ENCODE measurements at regions not wholly inside any gene's neighbourhood (a gene's known extent, or its start where the extent isn't known, plus 50 kb on each side); places are given as distances from the start of the nearest gene placed in this dataset.
"Not testable (repeated sequence)": the region's sequence is repeated elsewhere in the genome, so short reads cannot be mapped to it uniquely, and the experiment has no call there.

DNA sequence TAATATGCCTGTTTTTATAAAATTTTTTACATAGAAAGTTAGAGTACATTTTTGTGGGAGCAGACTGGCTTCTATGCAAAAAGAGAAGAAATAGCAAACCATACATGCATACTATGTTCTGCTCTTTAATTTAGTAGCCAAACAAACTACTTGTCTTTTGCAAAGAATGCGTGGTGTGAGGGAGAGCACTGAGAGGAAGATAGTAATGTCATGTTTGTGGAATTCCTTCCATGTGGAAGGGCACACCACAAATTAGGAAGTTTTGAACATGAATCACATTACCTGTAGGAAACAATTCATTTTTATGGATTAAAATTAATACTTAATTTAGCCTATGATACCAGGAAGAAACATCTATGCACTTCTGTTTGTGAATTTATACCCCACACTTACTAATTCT, 1529.1 kb upstream of the ADGRL3 start:
- 69 to 88% (median 74%) methylated on average over 1 of the region's 1 CpG for WGBS, 3 donors
- FAIRE-seq (no peak), DNase-seq (no peak)
- Histone ChIP-seq H3K27me3 (ENCODE audit: control insufficient read depth in 3 of 3, insufficient read depth in 3 of 3, low read length in 3 of 3) (no peaks in the 10 kb centered on the region), H3K4me1 (ENCODE audit: control insufficient read depth in 3 of 3, insufficient read depth in 2 of 3, low read depth in 1 of 3, low read length in 2 of 3) (no peaks in the 10 kb centered on the region), H3K9me3 (ENCODE audit: control insufficient read depth in 2 of 2, insufficient read depth in 1 of 2, low read depth in 1 of 2, low read length in 1 of 2) (no peaks in the 10 kb centered on the region), H3K4me3 (ENCODE audit: low read depth in 1 of 3, low read length in 3 of 3) (no peak overlapping the region), H3K36me3 (ENCODE audit: control insufficient read depth in 3 of 3, insufficient read depth in 2 of 3, low read depth in 1 of 3, low read length in 3 of 3) (no peaks in the 10 kb centered on the region), H3K27ac (ENCODE audit: low read depth in 1 of 3, low read length in 2 of 3) (no peak overlapping the region)

DNA sequence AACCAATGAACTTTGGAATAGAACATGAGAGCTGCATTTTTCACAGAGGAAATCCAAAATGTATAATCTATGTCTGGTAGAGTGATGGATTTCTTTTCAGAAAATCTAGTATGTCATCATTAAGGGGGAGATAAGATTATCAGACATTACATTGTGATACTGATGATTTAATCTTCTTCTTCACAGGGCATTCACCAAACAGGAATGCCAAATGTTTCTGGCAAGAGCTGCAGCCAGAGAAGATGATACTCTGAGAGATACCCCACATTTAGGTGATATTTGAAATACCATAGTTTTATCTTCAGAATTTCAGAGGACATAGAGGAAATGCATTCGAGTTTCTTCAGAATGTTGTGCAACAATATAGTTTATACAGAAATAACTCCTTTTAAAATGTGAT, 1523.7 kb upstream of the ADGRL3 start:
- Histone ChIP-seq H3K36me3 (ENCODE audit: control insufficient read depth in 3 of 3, insufficient read depth in 2 of 3, low read depth in 1 of 3, low read length in 3 of 3) (no peaks in the 10 kb centered on the region), H3K27me3 (ENCODE audit: control insufficient read depth in 3 of 3, insufficient read depth in 3 of 3, low read length in 3 of 3) (no peaks in the 10 kb centered on the region), H3K4me1 (ENCODE audit: control insufficient read depth in 3 of 3, insufficient read depth in 2 of 3, low read depth in 1 of 3, low read length in 2 of 3) (no peaks in the 10 kb centered on the region), H3K27ac (ENCODE audit: low read depth in 1 of 3, low read length in 2 of 3) (no peak overlapping the region), H3K9me3 (ENCODE audit: control insufficient read depth in 2 of 2, insufficient read depth in 1 of 2, low read depth in 1 of 2, low read length in 1 of 2) (no peaks in the 10 kb centered on the region), H3K4me3 (ENCODE audit: low read depth in 1 of 3, low read length in 3 of 3) (no peak overlapping the region)
- DNase-seq (no peak), FAIRE-seq (no peak)
- 54 to 68% (median 55%) methylated on average over 1 of the region's 1 CpG for WGBS, 3 donors

- not testable (repeated sequence) for H3K9me3 ChIP-seq (ENCODE audit: control insufficient read depth in 2 of 2, insufficient read depth in 1 of 2, low read depth in 1 of 2, low read length in 1 of 2); DNase-seq; H3K27me3 ChIP-seq (ENCODE audit: control insufficient read depth in 3 of 3, insufficient read depth in 3 of 3, low read length in 3 of 3); H3K36me3 ChIP-seq (ENCODE audit: control insufficient read depth in 3 of 3, insufficient read depth in 2 of 3, low read depth in 1 of 3, low read length in 3 of 3); H3K4me1 ChIP-seq (ENCODE audit: control insufficient read depth in 3 of 3, insufficient read depth in 2 of 3, low read depth in 1 of 3, low read length in 2 of 3); H3K27ac ChIP-seq (ENCODE audit: low read depth in 1 of 3, low read length in 2 of 3); H3K4me3 ChIP-seq (ENCODE audit: low read depth in 1 of 3, low read length in 3 of 3); FAIRE-seq
- 60 to 77% (median 60%) methylated on average over 2 of the region's 2 CpGs for WGBS, 3 donors
Observed at GRCh38 chr4:59676992-59677391, 1523.1 kb upstream of the ADGRL3 start.

DNA sequence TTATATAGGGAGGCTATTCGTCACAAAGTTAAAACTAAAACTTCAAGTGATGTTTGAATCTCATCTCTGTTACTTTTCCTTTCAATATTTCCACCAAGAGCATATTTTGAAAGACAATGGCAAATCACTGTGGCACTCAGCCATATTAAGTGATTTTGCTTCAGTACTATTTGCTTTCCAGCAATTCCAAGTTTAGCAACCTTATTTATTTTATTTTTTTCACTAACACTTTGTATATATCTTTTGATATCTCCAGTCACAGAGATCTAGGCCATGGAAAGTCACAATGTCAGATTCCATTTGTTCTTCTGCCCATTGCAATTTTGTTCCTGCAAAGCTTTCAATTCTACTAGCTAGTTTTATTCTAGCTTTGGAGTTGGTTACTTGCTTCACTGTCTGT, 1514.5 kb upstream of the ADGRL3 start:
- Histone ChIP-seq H3K27me3 (ENCODE audit: control insufficient read depth in 3 of 3, insufficient read depth in 3 of 3, low read length in 3 of 3) (no peaks in the 10 kb centered on the region), H3K27ac (ENCODE audit: low read depth in 1 of 3, low read length in 2 of 3) (no peak overlapping the region), H3K4me3 (ENCODE audit: low read depth in 1 of 3, low read length in 3 of 3) (no peak overlapping the region), H3K4me1 (ENCODE audit: control insufficient read depth in 3 of 3, insufficient read depth in 2 of 3, low read depth in 1 of 3, low read length in 2 of 3) (no peaks in the 10 kb centered on the region), H3K9me3 (ENCODE audit: control insufficient read depth in 2 of 2, insufficient read depth in 1 of 2, low read depth in 1 of 2, low read length in 1 of 2) (no peaks in the 10 kb centered on the region), H3K36me3 (ENCODE audit: control insufficient read depth in 3 of 3, insufficient read depth in 2 of 3, low read depth in 1 of 3, low read length in 3 of 3) (no peaks in the 10 kb centered on the region)
- FAIRE-seq (no peak), DNase-seq (no peak)
- WGBS, 3 donors, result 81 to 91% (median 90%) methylated on average over 1 of the region's 1 CpG

GRCh38 chr4:59689149-59689548, 1511.0 kb upstream of the ADGRL3 start:
- no peak for FAIRE-seq
- Histone ChIP-seq H3K27me3 (ENCODE audit: control insufficient read depth in 3 of 3, insufficient read depth in 3 of 3, low read length in 3 of 3) (no peaks in the 10 kb centered on the region), H3K9me3 (ENCODE audit: control insufficient read depth in 2 of 2, insufficient read depth in 1 of 2, low read depth in 1 of 2, low read length in 1 of 2) (no peaks in the 10 kb centered on the region), H3K36me3 (ENCODE audit: control insufficient read depth in 3 of 3, insufficient read depth in 2 of 3, low read depth in 1 of 3, low read length in 3 of 3) (no peaks in the 10 kb centered on the region), H3K27ac (ENCODE audit: low read depth in 1 of 3, low read length in 2 of 3) (no peak overlapping the region), H3K4me3 (ENCODE audit: low read depth in 1 of 3, low read length in 3 of 3) (no peak overlapping the region), H3K4me1 (ENCODE audit: control insufficient read depth in 3 of 3, insufficient read depth in 2 of 3, low read depth in 1 of 3, low read length in 2 of 3) (no peaks in the 10 kb centered on the region)
- WGBS, 3 donors, result 79 to 86% (median 85%) methylated on average over 6 of the region's 6 CpGs
- DNase-seq, result no peak

DNA sequence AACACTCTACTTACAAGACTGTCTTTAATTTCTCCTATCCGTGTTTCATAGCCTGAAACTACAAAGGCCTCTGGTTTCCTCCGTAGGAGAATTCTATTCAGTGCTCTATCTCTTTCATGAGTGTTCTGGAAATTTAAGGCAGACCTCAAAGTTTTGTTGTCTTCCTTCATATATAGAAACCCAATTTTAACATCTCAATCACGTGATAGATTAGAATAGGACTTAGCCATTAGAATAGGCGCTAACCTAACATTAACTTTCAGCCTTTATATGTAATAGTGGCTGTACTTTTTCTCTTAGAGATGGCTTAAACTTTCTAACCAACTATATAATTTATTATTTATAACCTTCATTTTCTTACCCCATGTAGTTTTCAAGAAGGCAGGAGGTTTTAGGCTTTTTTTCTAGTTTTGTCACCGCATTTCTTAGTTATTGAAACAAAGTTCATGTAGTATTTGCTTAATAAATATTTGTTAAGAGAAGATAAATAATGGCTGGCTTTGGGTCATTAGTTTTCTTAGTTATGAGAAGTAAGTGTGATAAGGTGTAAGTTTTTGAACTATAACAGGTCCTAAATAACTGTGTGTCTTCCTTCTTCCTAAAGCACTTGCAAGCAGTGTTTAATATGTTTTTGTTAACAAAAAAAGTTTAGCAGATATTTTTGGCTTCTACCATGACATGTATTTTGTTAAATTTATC, 1504.6 kb upstream of the ADGRL3 start:
- WGBS, 3 donors, result 65 to 81% (median 66%) methylated on average over 5 of the region's 5 CpGs
- Histone ChIP-seq H3K4me1 (ENCODE audit: control insufficient read depth in 3 of 3, insufficient read depth in 2 of 3, low read depth in 1 of 3, low read length in 2 of 3) (no peaks in the 10 kb centered on the region), H3K4me3 (ENCODE audit: low read depth in 1 of 3, low read length in 3 of 3) (no peak overlapping the region), H3K36me3 (ENCODE audit: control insufficient read depth in 3 of 3, insufficient read depth in 2 of 3, low read depth in 1 of 3, low read length in 3 of 3) (no peaks in the 10 kb centered on the region), H3K27ac (ENCODE audit: low read depth in 1 of 3, low read length in 2 of 3) (no peak overlapping the region), H3K27me3 (ENCODE audit: control insufficient read depth in 3 of 3, insufficient read depth in 3 of 3, low read length in 3 of 3) (no peaks in the 10 kb centered on the region), H3K9me3 (ENCODE audit: control insufficient read depth in 2 of 2, insufficient read depth in 1 of 2, low read depth in 1 of 2, low read length in 1 of 2) (no peaks in the 10 kb centered on the region)
- no peak for FAIRE-seq
- DNase-seq, result no peak

- 90 to 91% (median 91%) methylated on average over 2 of the region's 2 CpGs for WGBS, 3 donors
- no peak overlapping the region for H3K27ac ChIP-seq (ENCODE audit: low read depth in 1 of 3, low read length in 2 of 3)
- FAIRE-seq (no peak), DNase-seq (no peak)
- H3K4me3 ChIP-seq (ENCODE audit: low read depth in 1 of 3, low read length in 3 of 3), result no peak overlapping the region
- no peaks in the 10 kb centered on the region for H3K4me1 ChIP-seq (ENCODE audit: control insufficient read depth in 3 of 3, insufficient read depth in 2 of 3, low read depth in 1 of 3, low read length in 2 of 3)
- no peaks in the 10 kb centered on the region for H3K27me3 ChIP-seq (ENCODE audit: control insufficient read depth in 3 of 3, insufficient read depth in 3 of 3, low read length in 3 of 3)
- no peaks in the 10 kb centered on the region for H3K36me3 ChIP-seq (ENCODE audit: control insufficient read depth in 3 of 3, insufficient read depth in 2 of 3, low read depth in 1 of 3, low read length in 3 of 3)
- no peaks in the 10 kb centered on the region for H3K9me3 ChIP-seq (ENCODE audit: control insufficient read depth in 2 of 2, insufficient read depth in 1 of 2, low read depth in 1 of 2, low read length in 1 of 2)
Observed at GRCh38 chr4:59698041-59698440, 1502.1 kb upstream of the ADGRL3 start.

DNA sequence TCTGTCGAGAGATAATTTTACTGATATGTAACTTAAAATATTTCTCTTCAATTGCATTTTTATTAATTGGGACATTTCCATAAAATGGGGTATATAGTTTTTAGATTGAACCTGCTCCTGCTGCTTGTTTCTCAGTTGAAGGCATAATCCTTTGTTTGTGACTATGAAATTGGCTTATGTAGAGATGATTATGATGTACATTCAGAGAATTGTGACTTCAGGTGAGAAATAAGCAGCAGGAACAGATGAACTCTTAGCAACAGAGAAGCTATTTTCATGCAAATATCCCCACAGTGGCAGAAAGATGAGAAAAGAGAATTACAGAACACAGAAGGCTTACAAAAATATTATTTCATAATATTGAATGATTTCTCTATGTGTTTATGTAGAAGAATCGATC, 1499.5 kb upstream of the ADGRL3 start:
- Histone ChIP-seq H3K27me3 (ENCODE audit: control insufficient read depth in 3 of 3, insufficient read depth in 3 of 3, low read length in 3 of 3) (no peaks in the 10 kb centered on the region), H3K9me3 (ENCODE audit: control insufficient read depth in 2 of 2, insufficient read depth in 1 of 2, low read depth in 1 of 2, low read length in 1 of 2) (no peaks in the 10 kb centered on the region), H3K4me3 (ENCODE audit: low read depth in 1 of 3, low read length in 3 of 3) (no peak overlapping the region), H3K4me1 (ENCODE audit: control insufficient read depth in 3 of 3, insufficient read depth in 2 of 3, low read depth in 1 of 3, low read length in 2 of 3) (no peaks in the 10 kb centered on the region), H3K36me3 (ENCODE audit: control insufficient read depth in 3 of 3, insufficient read depth in 2 of 3, low read depth in 1 of 3, low read length in 3 of 3) (no peaks in the 10 kb centered on the region), H3K27ac (ENCODE audit: low read depth in 1 of 3, low read length in 2 of 3) (no peak overlapping the region)
- WGBS, 3 donors, result 66 to 84% (median 74%) methylated on average over 2 of the region's 2 CpGs
- DNase-seq (no peak), FAIRE-seq (no peak)

GRCh38 chr4:59704616-59705015, 1495.5 kb upstream of the ADGRL3 start:
- Histone ChIP-seq H3K27ac (ENCODE audit: low read depth in 1 of 3, low read length in 2 of 3) (no peak overlapping the region), H3K27me3 (ENCODE audit: control insufficient read depth in 3 of 3, insufficient read depth in 3 of 3, low read length in 3 of 3) (no peaks in the 10 kb centered on the region), H3K4me1 (ENCODE audit: control insufficient read depth in 3 of 3, insufficient read depth in 2 of 3, low read depth in 1 of 3, low read length in 2 of 3) (no peaks in the 10 kb centered on the region), H3K36me3 (ENCODE audit: control insufficient read depth in 3 of 3, insufficient read depth in 2 of 3, low read depth in 1 of 3, low read length in 3 of 3) (no peaks in the 10 kb centered on the region), H3K4me3 (ENCODE audit: low read depth in 1 of 3, low read length in 3 of 3) (no peak overlapping the region), H3K9me3 (ENCODE audit: control insufficient read depth in 2 of 2, insufficient read depth in 1 of 2, low read depth in 1 of 2, low read length in 1 of 2) (no peaks in the 10 kb centered on the region)
- FAIRE-seq (no peak), DNase-seq (no peak)
- WGBS, 3 donors, result 62 to 84% (median 70%) methylated on average over 5 of the region's 5 CpGs
